NB4 (cell line): ENCODE measurements at regions not wholly inside any gene's neighbourhood (a gene's known extent, or its start where the extent isn't known, plus 50 kb on each side); places are given as distances from the start of the nearest gene placed in this dataset.

Source experiments
- DNase-seq: peaks from one replicate; pipeline ENCODE4 v3.0.0; 2010; ENCODE audit warnings: low read depth
- H3K4me3 ChIP-seq: one replicate; pipeline ENCODE4 v1.5.1; 2011; ENCODE audit warnings: mild to moderate bottlenecking, low read depth, low read length, moderate library complexity
- CTCF ChIP-seq: IDR thresholded peaks from one replicate; pipeline ENCODE4 v1.5.1; 2012; ENCODE audit warnings: low read depth, low read length
- MAX ChIP-seq: IDR thresholded peaks from 2 replicates; pipeline ENCODE4 v1.6.1; 2011; ENCODE audit warnings: low read depth, low read length
- MYC ChIP-seq: IDR thresholded peaks from 2 replicates; pipeline ENCODE4 v1.6.1; 2011; ENCODE audit warnings: low read depth, low read length
- POLR2A ChIP-seq: IDR thresholded peaks from 2 replicates; pipeline ENCODE4 v1.6.1; 2011; ENCODE audit warnings: mild to moderate bottlenecking; ENCODE audit not compliant: insufficient read length; ENCODE audit errors: extremely low read depth

GRCh38 chr15:75148280-75148679, 53.4 kb upstream of the C15orf39 start:
- DNase-seq = no peak
- H3K4me3 ChIP-seq = no peak overlapping the region
- no peak for TF ChIP-seq CTCF
- no peak for TF ChIP-seq MAX
- no peak for TF ChIP-seq POLR2A
- no peak for TF ChIP-seq MYC

- peak; percentile 92 for DNase-seq
- no peak for TF ChIP-seq CTCF
- TF ChIP-seq MAX = no peak
- no peak for TF ChIP-seq MYC
- no peak for TF ChIP-seq POLR2A
- H3K4me3 ChIP-seq = no peak overlapping the region
Measured at GRCh38 chr15:75149867-75150709, 51.6 kb upstream of the C15orf39 start.

- TF ChIP-seq MYC (no peak), MAX (no peak), CTCF (no peak), POLR2A (no peak)
- H3K4me3 ChIP-seq = no peak overlapping the region
- no peak for DNase-seq
Measured at GRCh38 chr15:75151214-75152128, 50.2 kb upstream of the C15orf39 start.
